SJSA1 (cell line): ENCODE measurements at regions not wholly inside any gene's neighbourhood (a gene's known extent, or its start where the extent isn't known, plus 50 kb on each side); places are given as distances from the start of the nearest gene placed in this dataset.
"Not testable (repeated sequence)": the region's sequence is repeated elsewhere in the genome, so short reads cannot be mapped to it uniquely, and the experiment has no call there.

Experiments
- DNase-seq, 2 experiments: peaks; one replicate each; pipeline ENCODE4 v3.0.0-alpha.2; 2015 to 2020; ENCODE audit warnings: low spot score in 2 of 2, low read depth in 1 of 2
- H3K27ac ChIP-seq: fragments of 250-450 bp; sonication (Bioruptor Pico); 2 replicates; pipeline ENCODE4 v1.5.1; 2020; ENCODE audit warnings: mild to moderate bottlenecking, moderate library complexity
- H3K27me3 ChIP-seq: fragments of 250-450 bp; sonication (Bioruptor Pico); replicated peaks from 2 replicates; pipeline ENCODE4 v1.5.1; 2020; ENCODE audit warnings: mild to moderate bottlenecking, moderate library complexity
- H3K36me3 ChIP-seq: fragments of 250-450 bp; sonication (Bioruptor Pico); 2 replicates; pipeline ENCODE4 v1.5.1; 2020; ENCODE audit warnings: mild to moderate bottlenecking
- H3K4me1 ChIP-seq: fragments of 250-450 bp; sonication (Bioruptor Pico); replicated peaks from 2 replicates; pipeline ENCODE4 v1.6.1; 2021; ENCODE audit warnings: mild to moderate bottlenecking
- H3K4me3 ChIP-seq: fragments of 250-450 bp; sonication (Bioruptor Pico); 2 replicates; pipeline ENCODE4 v1.5.1; 2020; ENCODE audit warnings: mild to moderate bottlenecking
- H3K9me3 ChIP-seq: fragments of 250-450 bp; sonication (Bioruptor Pico); replicated peaks from 2 replicates; pipeline ENCODE4 v1.5.1; 2020; ENCODE audit warnings: mild to moderate bottlenecking

DNA sequence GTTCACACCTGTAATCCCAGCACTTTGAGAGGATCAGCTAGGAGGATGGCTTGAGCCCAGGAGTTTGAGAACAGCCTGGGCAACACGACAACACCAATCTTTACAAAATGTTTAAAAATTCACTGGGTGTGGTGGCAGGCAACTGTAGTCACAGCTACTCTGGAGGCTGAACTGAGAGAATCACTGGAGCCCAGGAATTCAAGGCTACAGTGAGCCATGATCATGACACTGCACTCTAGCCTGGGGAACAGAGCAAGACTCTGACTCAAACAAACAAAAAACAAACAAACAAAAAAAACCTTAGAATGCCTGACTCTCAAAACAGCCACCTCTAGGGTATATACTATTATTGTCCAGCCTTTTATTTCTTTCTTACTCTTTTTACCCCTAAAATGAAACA lies 56.5 kb upstream of the PAPSS2 start:
- Histone ChIP-seq H3K9me3 (no peaks in the 10 kb centered on the region), H3K4me3 (no peak overlapping the region), H3K27ac (peak overlapping the region; percentile 43), H3K36me3 (no peaks in the 10 kb centered on the region), H3K27me3 (no peaks in the 10 kb centered on the region), H3K4me1 (peaks cover 21% of the 10 kb centered on the region)
- no peak for DNase-seq

DNA sequence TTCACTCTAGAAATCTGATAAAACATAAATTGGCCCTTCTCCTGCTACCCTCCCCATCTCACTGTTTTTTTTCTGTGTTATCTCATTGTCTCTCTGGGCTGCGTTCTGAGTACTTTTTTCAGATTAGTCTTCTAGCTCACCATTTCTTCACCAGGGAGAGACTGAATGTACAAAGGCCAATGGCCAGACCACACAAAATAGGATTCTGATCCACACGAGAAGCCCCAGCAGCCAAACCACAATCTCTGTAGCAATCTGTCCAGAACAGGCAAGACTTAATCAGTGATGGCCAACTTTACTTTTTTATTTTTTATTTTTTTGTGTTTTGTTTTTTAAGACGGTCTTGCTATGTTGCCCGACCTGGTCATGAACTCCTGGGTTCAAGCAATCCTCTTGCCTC lies 55.9 kb upstream of the PAPSS2 start:
- no peak overlapping the region for H3K4me3 ChIP-seq
- no peaks in the 10 kb centered on the region for H3K27me3 ChIP-seq
- DNase-seq = no peak
- H3K9me3 ChIP-seq = no peaks in the 10 kb centered on the region
- H3K27ac ChIP-seq = no peak overlapping the region; the same call in 1 of the 2 replicates
- peaks cover 21% of the 10 kb centered on the region for H3K4me1 ChIP-seq
- no peaks in the 10 kb centered on the region for H3K36me3 ChIP-seq

DNA sequence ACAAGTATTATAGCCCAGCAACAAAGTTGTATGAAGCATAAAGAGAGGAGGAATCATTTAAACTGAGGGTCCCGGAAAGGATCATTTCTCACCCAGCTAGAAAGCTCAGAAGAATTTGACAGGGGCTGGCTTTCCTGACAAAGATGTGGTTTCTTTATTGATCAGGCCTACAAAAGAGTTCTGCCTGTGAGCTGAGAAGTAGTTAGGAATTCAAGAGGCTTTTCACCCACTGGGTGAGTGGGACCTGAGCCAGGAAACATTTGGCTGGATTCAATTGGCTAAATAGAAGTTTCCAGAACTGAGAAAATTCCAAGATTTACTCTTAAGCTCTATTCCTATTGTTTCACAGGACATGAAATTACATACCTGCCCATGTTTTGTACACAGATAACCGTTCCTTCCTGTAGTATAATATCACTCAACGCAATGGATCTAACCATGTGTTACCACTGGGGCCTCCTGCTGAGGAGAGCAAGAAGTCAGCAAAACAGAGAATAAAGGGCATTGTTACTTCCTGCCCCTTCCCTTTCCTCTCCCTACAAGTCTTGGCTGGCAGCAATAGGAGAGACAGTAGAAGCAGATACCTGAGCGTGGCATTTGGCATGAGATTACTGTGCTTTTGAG lies 53.9 kb upstream of the PAPSS2 start:
- Histone ChIP-seq H3K27ac (peak overlapping the region; percentile 19), H3K4me3 (no peak overlapping the region), H3K9me3 (no peaks in the 10 kb centered on the region), H3K27me3 (no peaks in the 10 kb centered on the region), H3K36me3 (no peaks in the 10 kb centered on the region), H3K4me1 (peaks cover 21% of the 10 kb centered on the region)
- DNase-seq = peak in 1 of 2 experiments; percentile 43

GRCh38 chr10:87608756-87609155 lies 50.9 kb upstream of the PAPSS2 start:
- Histone ChIP-seq H3K36me3 (no peaks in the 10 kb centered on the region), H3K4me1 (peaks cover 11% of the 10 kb centered on the region), H3K27me3 (no peaks in the 10 kb centered on the region), H3K4me3 (no peak overlapping the region), H3K27ac (no peak overlapping the region), H3K9me3 (no peaks in the 10 kb centered on the region)
- no peak for DNase-seq

GRCh38 chr10:87609563-87609962 lies 50.1 kb upstream of the PAPSS2 start:
- H3K4me3 ChIP-seq, H3K9me3 ChIP-seq, H3K27ac ChIP-seq, H3K36me3 ChIP-seq, H3K27me3 ChIP-seq, DNase-seq: not testable (repeated sequence)
- peaks cover 11% of the 10 kb centered on the region for H3K4me1 ChIP-seq
